OCI-LY7 (cell line): ENCODE measurements at regions not wholly inside any gene's neighbourhood (a gene's known extent, or its start where the extent isn't known, plus 50 kb on each side); places are given as distances from the start of the nearest gene placed in this dataset.

Source experiments
- BruUV-seq: library from RNA; stranded (reverse); fragments of 400-500 nt; replicated peaks from 2 replicates; lab custom pipeline; 2021; lab: Mats Ljungman, UMichigan
- CTCF ChIA-PET: fragments of 300-600 bp; sonication (Branson Sonifier 250); formaldehyde crosslinking; loops from one replicate; lab custom pipeline; 2022; ENCODE audit warnings: antibody characterized with exemption; ENCODE audit not compliant: unreplicated experiment; lab: Charles Lee
- POLR2A ChIA-PET: fragments of 300-600 bp; sonication (Branson Sonifier 250); formaldehyde crosslinking; loops from one replicate; lab custom pipeline; 2022; ENCODE audit warnings: antibody characterized with exemption; lab: Charles Lee
- DNase-seq: peaks from one replicate; pipeline ENCODE4 v3.0.0-alpha.2; 2015; ENCODE audit warnings: low spot score
- H2AFZ ChIP-seq: fragments of 200-600 bp; sonication (generic), shearing (Covaris generic); 2 replicates; pipeline ENCODE4 v1.6.1; 2014; ENCODE audit warnings: mild to moderate bottlenecking, antibody characterized with exemption, low read length, moderate library complexity
- H3K27ac ChIP-seq: fragments of 200-600 bp; sonication (generic); 2 replicates; pipeline ENCODE4 v1.5.1; 2014; ENCODE audit warnings: mixed run types, low read depth, mild to moderate bottlenecking, moderate library complexity, low read length, inconsistent platforms; ENCODE audit not compliant: poor library complexity, severe bottlenecking
- H3K36me3 ChIP-seq: fragments of 200-600 bp; sonication (generic); 2 replicates; pipeline ENCODE4 v1.6.1; 2014; ENCODE audit warnings: mild to moderate bottlenecking, antibody characterized with exemption, low read length, moderate library complexity, mixed read lengths; ENCODE audit not compliant: insufficient read depth
- H3K4me1 ChIP-seq: fragments of 200-600 bp; sonication (generic); 2 replicates; pipeline ENCODE4 v1.5.1; 2014; ENCODE audit warnings: mild to moderate bottlenecking, low read length; ENCODE audit not compliant: insufficient read depth, poor library complexity, severe bottlenecking
- H3K4me2 ChIP-seq: fragments of 200-600 bp; sonication (generic); 2 replicates; pipeline ENCODE4 v1.6.1; 2014; ENCODE audit warnings: mild to moderate bottlenecking, low read length
- H3K4me3 ChIP-seq: fragments of 200-600 bp; sonication (generic); 2 replicates; pipeline ENCODE4 v1.5.1; 2014; ENCODE audit warnings: mild to moderate bottlenecking, low read depth, low read length; ENCODE audit not compliant: poor library complexity, severe bottlenecking
- H3K79me2 ChIP-seq: fragments of 200-600 bp; sonication (generic); 2 replicates; pipeline ENCODE4 v1.6.1; 2016; ENCODE audit warnings: low read depth, mild to moderate bottlenecking, low read length, moderate library complexity, mixed read lengths; ENCODE audit not compliant: insufficient read depth
- H3K9me2 ChIP-seq: fragments of 200-600 bp; sonication (generic); 2 replicates; pipeline ENCODE4 v1.6.1; 2016; ENCODE audit warnings: mild to moderate bottlenecking, low read length, mixed read lengths; ENCODE audit not compliant: insufficient read depth
- H3K9me3 ChIP-seq: fragments of 200-600 bp; sonication (generic); 2 replicates; pipeline ENCODE4 v1.6.1; 2014; ENCODE audit warnings: mild to moderate bottlenecking, mixed run types, low read length, mixed read lengths
- H4K20me1 ChIP-seq: fragments of 200-600 bp; sonication (generic); 2 replicates; pipeline ENCODE4 v1.6.1; 2014; ENCODE audit warnings: mild to moderate bottlenecking, antibody characterized with exemption, low read length, moderate library complexity, mixed read lengths; ENCODE audit not compliant: insufficient read depth
- EZH2phosphoT487 ChIP-seq: fragments of 200-600 bp; sonication (generic); IDR thresholded peaks from 2 replicates; pipeline ENCODE4 v1.6.1; 2018; ENCODE audit warnings: low read depth, borderline replicate concordance, mild to moderate bottlenecking, mixed run types, antibody characterized with exemption, low read length, moderate library complexity, mixed read lengths
- intact Hi-C: fragments of 100-400 bp; cut with micrococcal nuclease; formaldehyde crosslinking; loops from one replicate; pipeline ENCODE4 v1.10.0; 2022; ENCODE audit not compliant: unreplicated experiment
- TF ChIP-seq, protein P1 (sequence below): fragments of 200-600 bp; sonication (generic); conservative IDR thresholded peaks from 2 replicates; pipeline ENCODE4 v1.5.1; 2014; ENCODE audit warnings: mild to moderate bottlenecking, antibody characterized with exemption, low read length, moderate library complexity, mixed read lengths

- H2AFZ ChIP-seq, result no peak overlapping the region
- no peak overlapping the region for H3K4me2 ChIP-seq
- POLR2A ChIA-PET, result no interaction called here
- no TSS peak for BruUV-seq
- H3K4me1 ChIP-seq, result no peaks in the 10 kb centered on the region
- no peaks in the 10 kb centered on the region for H3K9me2 ChIP-seq
- CTCF ChIA-PET, result no interaction called here
- no peaks in the 10 kb centered on the region for H3K36me3 ChIP-seq
- H4K20me1 ChIP-seq, result no peaks in the 10 kb centered on the region
- no peaks in the 10 kb centered on the region for H3K9me3 ChIP-seq
- intact Hi-C loops, result no loop called here
- no peak for DNase-seq
- TF ChIP-seq, protein P1, sequence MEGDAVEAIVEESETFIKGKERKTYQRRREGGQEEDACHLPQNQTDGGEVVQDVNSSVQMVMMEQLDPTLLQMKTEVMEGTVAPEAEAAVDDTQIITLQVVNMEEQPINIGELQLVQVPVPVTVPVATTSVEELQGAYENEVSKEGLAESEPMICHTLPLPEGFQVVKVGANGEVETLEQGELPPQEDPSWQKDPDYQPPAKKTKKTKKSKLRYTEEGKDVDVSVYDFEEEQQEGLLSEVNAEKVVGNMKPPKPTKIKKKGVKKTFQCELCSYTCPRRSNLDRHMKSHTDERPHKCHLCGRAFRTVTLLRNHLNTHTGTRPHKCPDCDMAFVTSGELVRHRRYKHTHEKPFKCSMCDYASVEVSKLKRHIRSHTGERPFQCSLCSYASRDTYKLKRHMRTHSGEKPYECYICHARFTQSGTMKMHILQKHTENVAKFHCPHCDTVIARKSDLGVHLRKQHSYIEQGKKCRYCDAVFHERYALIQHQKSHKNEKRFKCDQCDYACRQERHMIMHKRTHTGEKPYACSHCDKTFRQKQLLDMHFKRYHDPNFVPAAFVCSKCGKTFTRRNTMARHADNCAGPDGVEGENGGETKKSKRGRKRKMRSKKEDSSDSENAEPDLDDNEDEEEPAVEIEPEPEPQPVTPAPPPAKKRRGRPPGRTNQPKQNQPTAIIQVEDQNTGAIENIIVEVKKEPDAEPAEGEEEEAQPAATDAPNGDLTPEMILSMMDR, result no peak
- no peak for TF ChIP-seq EZH2phosphoT487
- no peak overlapping the region for H3K4me3 ChIP-seq
- no peaks in the 10 kb centered on the region for H3K79me2 ChIP-seq
- no peak overlapping the region for H3K27ac ChIP-seq
Observed at GRCh38 chr4:181959121-181959520, 284.1 kb upstream of the TENM3 start.

DNA sequence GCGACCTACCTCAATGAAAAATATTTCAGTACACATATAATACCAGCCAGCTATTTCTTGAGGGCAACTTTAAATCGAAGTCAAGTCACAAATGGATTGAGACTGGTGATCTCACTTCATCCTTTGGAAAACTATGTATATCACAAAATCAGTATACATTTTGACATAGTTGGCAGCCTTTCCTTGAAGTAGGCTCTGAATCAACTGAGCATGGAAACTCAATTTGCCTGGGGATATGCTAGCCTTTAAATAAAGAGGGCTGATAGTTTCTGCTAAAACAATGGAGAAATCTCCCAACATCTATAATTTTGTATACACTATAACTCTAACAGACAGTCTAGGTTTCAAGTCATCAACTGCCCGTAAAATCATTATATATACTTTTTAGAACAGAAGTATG lies 282.8 kb upstream of the TENM3 start:
- no peaks in the 10 kb centered on the region for H3K79me2 ChIP-seq
- ChIA-PET POLR2A (interaction anchor here (1.1 kb wide), 1 partner anchor 133 kb away, joined by 3 read pairs; no protein-coding TSS in a partner anchor), CTCF (no interaction called here)
- H3K27ac ChIP-seq, result no peak overlapping the region
- no TSS peak for BruUV-seq
- H3K36me3 ChIP-seq, result no peaks in the 10 kb centered on the region
- H3K4me1 ChIP-seq, result no peaks in the 10 kb centered on the region
- no peak for DNase-seq
- no peak overlapping the region for H3K4me3 ChIP-seq
- H4K20me1 ChIP-seq, result no peaks in the 10 kb centered on the region
- H2AFZ ChIP-seq, result no peak overlapping the region
- intact Hi-C loops, result no loop called here
- no peaks in the 10 kb centered on the region for H3K9me3 ChIP-seq
- no peak overlapping the region for H3K4me2 ChIP-seq
- H3K9me2 ChIP-seq, result no peaks in the 10 kb centered on the region
- TF ChIP-seq EZH2phosphoT487, result no peak
- TF ChIP-seq, protein P1, result no peak

DNA sequence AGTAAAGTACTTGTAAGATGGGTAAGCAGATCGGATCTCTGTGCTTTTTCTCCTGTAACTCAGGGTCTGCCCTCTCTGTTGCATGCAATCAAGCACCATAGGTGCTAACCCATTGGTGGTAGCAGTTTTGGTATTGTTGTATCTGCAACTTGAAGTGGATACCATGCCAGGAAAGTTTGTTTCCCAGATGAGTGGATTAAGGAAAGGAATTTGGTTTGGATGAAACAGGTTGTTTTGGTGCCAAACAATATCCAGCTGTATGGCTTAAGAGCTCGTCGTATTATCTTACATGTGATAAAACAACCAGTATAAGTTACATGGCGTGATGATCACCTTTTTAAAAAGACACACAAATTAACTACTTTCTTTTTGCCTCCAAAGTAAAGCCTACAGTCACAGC lies 280.9 kb upstream of the TENM3 start:
- intact Hi-C loops, result no loop called here
- H3K4me1 ChIP-seq, result no peaks in the 10 kb centered on the region
- no peak overlapping the region for H3K27ac ChIP-seq

More for the DNA sequence above, 280.9 kb upstream of the TENM3 start:
- TF ChIP-seq, protein P1, result no peak
- TF ChIP-seq EZH2phosphoT487, result no peak
- Histone ChIP-seq H4K20me1 (no peaks in the 10 kb centered on the region), H3K36me3 (no peaks in the 10 kb centered on the region), H3K9me3 (no peaks in the 10 kb centered on the region), H3K9me2 (no peaks in the 10 kb centered on the region), H3K4me3 (no peak overlapping the region), H2AFZ (no peak overlapping the region), H3K79me2 (no peaks in the 10 kb centered on the region), H3K4me2 (no peak overlapping the region)
- BruUV-seq, result no TSS peak
- POLR2A ChIA-PET, result no interaction called here
- DNase-seq, result no peak
- CTCF ChIA-PET, result no interaction called here
